Mesothelial cell of epicardium (in vitro differentiated cells): ENCODE measurements at regions not wholly inside any gene's neighbourhood (a gene's known extent, or its start where the extent isn't known, plus 50 kb on each side); places are given as distances from the start of the nearest gene placed in this dataset.

ENCODE experiments used
- DNase-seq, 2 experiments: peaks; one replicate each; pipeline ENCODE4 v3.0.0; 2021; ENCODE audit warnings: low spot score in 2 of 2; ENCODE audit not compliant: unreplicated experiment in 2 of 2
- H3K27ac Mint-ChIP-seq: 2 replicates; pipeline ENCODE4 v1.8.0; 2021; ENCODE audit warnings: mixed read lengths
- H3K27me3 Mint-ChIP-seq: 2 replicates; pipeline ENCODE4 v1.8.0; 2021; ENCODE audit warnings: low read depth, mixed read lengths
- H3K36me3 Mint-ChIP-seq: 2 replicates; pipeline ENCODE4 v1.8.0; 2021; ENCODE audit warnings: mixed read lengths
- H3K4me1 Mint-ChIP-seq: 2 replicates; pipeline ENCODE4 v1.8.0; 2021; ENCODE audit warnings: mixed read lengths
- H3K4me3 Mint-ChIP-seq: 2 replicates; pipeline ENCODE4 v1.8.0; 2021; ENCODE audit warnings: mild to moderate bottlenecking, moderate library complexity, mixed read lengths
- H3K9me3 Mint-ChIP-seq: 2 replicates; pipeline ENCODE4 v1.8.0; 2021; ENCODE audit warnings: mixed read lengths
- TF ChIP-seq, protein P1 (sequence below): fragments of 200-600 bp; sonication (generic); IDR thresholded peaks from one replicate; pipeline ENCODE4 v1.5.0; 2021; ENCODE audit warnings: antibody characterized with exemption; ENCODE audit not compliant: unreplicated experiment

- H3K4me1 Mint-ChIP-seq: peaks cover 8% of the 10 kb centered on the region
- DNase-seq: no peak
- no peaks in the 10 kb centered on the region for H3K36me3 Mint-ChIP-seq
- TF ChIP-seq, protein P1, sequence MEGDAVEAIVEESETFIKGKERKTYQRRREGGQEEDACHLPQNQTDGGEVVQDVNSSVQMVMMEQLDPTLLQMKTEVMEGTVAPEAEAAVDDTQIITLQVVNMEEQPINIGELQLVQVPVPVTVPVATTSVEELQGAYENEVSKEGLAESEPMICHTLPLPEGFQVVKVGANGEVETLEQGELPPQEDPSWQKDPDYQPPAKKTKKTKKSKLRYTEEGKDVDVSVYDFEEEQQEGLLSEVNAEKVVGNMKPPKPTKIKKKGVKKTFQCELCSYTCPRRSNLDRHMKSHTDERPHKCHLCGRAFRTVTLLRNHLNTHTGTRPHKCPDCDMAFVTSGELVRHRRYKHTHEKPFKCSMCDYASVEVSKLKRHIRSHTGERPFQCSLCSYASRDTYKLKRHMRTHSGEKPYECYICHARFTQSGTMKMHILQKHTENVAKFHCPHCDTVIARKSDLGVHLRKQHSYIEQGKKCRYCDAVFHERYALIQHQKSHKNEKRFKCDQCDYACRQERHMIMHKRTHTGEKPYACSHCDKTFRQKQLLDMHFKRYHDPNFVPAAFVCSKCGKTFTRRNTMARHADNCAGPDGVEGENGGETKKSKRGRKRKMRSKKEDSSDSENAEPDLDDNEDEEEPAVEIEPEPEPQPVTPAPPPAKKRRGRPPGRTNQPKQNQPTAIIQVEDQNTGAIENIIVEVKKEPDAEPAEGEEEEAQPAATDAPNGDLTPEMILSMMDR: no peak
- no peaks in the 10 kb centered on the region for H3K9me3 Mint-ChIP-seq
- H3K4me3 Mint-ChIP-seq: peak overlapping the region; percentile 40
- H3K27ac Mint-ChIP-seq: peak overlapping the region; percentile 10
- H3K27me3 Mint-ChIP-seq: peaks cover 72% of the 10 kb centered on the region
Measured at GRCh38 chr17:77572065-77572601, 386.4 kb upstream of the TNRC6C start.

DNA sequence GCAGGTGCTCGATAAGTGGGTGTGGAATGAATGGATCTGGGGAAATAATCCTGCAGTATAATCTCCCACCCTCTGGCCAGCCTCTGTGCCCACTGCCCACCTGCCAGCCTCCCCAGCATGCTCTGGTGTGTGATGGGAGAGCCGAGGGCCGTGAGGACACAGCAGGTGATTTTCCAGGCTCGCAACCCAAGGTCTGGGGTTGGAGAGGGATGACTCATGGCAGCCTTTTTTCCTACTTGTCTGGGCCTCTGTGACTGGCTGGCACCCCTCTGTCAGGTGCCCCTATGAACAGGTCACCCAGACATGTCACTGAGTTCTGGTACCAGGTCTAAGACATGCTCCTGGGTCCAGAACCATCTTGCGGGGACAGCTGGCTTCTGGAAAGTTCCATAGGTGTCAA, 385.7 kb upstream of the TNRC6C start:
- H3K9me3 Mint-ChIP-seq: no peaks in the 10 kb centered on the region
- no peak overlapping the region for H3K4me3 Mint-ChIP-seq
- TF ChIP-seq, protein P1: no peak
- no peaks in the 10 kb centered on the region for H3K36me3 Mint-ChIP-seq
- H3K27ac Mint-ChIP-seq: no peak overlapping the region
- no peak for DNase-seq
- peaks cover 8% of the 10 kb centered on the region for H3K4me1 Mint-ChIP-seq
- peaks cover 68% of the 10 kb centered on the region for H3K27me3 Mint-ChIP-seq

- no peak for DNase-seq
- H3K27ac Mint-ChIP-seq: no peak overlapping the region
- H3K4me1 Mint-ChIP-seq: no peaks in the 10 kb centered on the region
- no peak overlapping the region for H3K4me3 Mint-ChIP-seq
- H3K27me3 Mint-ChIP-seq: peaks cover 48% of the 10 kb centered on the region
- TF ChIP-seq, protein P1: no peak
- no peaks in the 10 kb centered on the region for H3K9me3 Mint-ChIP-seq
- no peaks in the 10 kb centered on the region for H3K36me3 Mint-ChIP-seq
Measured at GRCh38 chr17:77577491-77577890, 381.0 kb upstream of the TNRC6C start.

DNA sequence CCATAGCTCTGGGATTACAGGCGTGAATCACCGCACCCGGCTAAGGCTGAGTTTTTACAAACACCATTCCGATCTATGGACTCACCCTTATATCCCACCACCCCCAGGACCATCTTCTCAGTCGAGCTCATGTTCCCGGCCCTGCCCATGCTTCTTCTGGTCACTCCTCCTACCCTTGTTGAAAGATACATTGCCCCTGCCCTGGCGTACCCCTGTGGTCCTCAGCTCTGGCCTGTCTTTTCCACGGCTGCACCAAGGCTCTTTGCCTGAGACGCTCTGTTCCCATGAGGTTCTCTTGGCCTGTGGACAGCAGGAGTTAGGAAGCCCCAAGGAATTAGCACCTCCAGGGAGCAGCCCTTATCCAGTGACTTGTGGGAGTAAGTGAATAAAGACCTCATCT, 379.4 kb upstream of the TNRC6C start:
- H3K4me1 Mint-ChIP-seq: no peaks in the 10 kb centered on the region
- H3K9me3 Mint-ChIP-seq: no peaks in the 10 kb centered on the region
- no peaks in the 10 kb centered on the region for H3K36me3 Mint-ChIP-seq
- peaks cover 32% of the 10 kb centered on the region for H3K27me3 Mint-ChIP-seq
- no peak overlapping the region for H3K4me3 Mint-ChIP-seq
- TF ChIP-seq, protein P1: no peak
- no peak for DNase-seq
- no peak overlapping the region for H3K27ac Mint-ChIP-seq

- Mint-ChIP-seq H3K9me3 (no peaks in the 10 kb centered on the region), H3K4me1 (no peaks in the 10 kb centered on the region), H3K4me3 (no peak overlapping the region), H3K36me3 (no peaks in the 10 kb centered on the region), H3K27ac (no peak overlapping the region), H3K27me3 (peaks cover 29% of the 10 kb centered on the region)
- no peak for DNase-seq
- TF ChIP-seq, protein P1: no peak
Measured at GRCh38 chr17:77579682-77580081, 378.8 kb upstream of the TNRC6C start.
